Gastrocnemius medialis (tissue), 4 donors: ENCODE measurements at regions not wholly inside any gene's neighbourhood (a gene's known extent, or its start where the extent isn't known, plus 50 kb on each side); places are given as distances from the start of the nearest gene placed in this dataset.

Experiments
- CTCF ChIP-seq, 5 experiments: fragments of 450-650 bp in 3 of 5; fragments of 200-600 bp in 2 of 5; sonication (generic) in 2 of 5; IDR thresholded peaks in 4 of 5; conservative IDR thresholded peaks in 1 of 5; 1 replicate in 4 of 5; 2 replicates in 1 of 5; pipeline ENCODE4 v1.5.1; 2016 to 2019; ENCODE audit warnings: antibody characterized with exemption in 5 of 5, mild to moderate bottlenecking in 3 of 5, moderate library complexity in 3 of 5
- POLR2A ChIP-seq, 2 donors: fragments of 450-650 bp; IDR thresholded peaks; one replicate each; pipeline ENCODE4 v1.6.1; 2017; ENCODE audit warnings: antibody characterized with exemption in 2 of 2, mild to moderate bottlenecking in 2 of 2, moderate library complexity in 2 of 2

DNA sequence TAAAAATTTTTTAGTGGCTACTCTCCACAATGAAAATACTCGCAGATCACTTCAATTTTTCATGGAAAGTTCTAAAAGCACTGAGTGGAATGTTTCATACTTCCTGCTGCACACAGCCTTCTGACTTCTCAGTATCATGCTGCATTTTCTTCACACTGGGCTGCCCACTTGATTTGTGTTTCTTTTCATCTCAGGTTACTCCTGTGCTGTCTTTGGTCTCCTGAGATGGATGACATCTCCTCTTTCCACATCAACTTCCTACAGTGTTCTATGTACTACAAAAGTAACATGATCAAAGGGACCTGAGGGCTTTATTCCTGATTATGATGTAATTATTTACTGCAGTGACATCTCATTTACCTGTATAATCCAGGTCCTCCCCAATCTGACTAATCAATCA is 927.7 kb downstream of the ROBO2 start:
- TF ChIP-seq CTCF (IDR thresholded peaks at IDR 0.05 in 4 of 5, conservative IDR thresholded peaks at IDR 0.05 in 1 of 5), result no peak
- no peak for TF ChIP-seq POLR2A (IDR thresholded peaks at IDR 0.05)
